H1 (cell line): ENCODE measurements at regions not wholly inside any gene's neighbourhood (a gene's known extent, or its start where the extent isn't known, plus 50 kb on each side); places are given as distances from the start of the nearest gene placed in this dataset.

Experiments used
- RAD21 ChIP-seq, 2 experiments: IDR thresholded peaks in 1 of 2; conservative IDR thresholded peaks in 1 of 2; 2 replicates each; pipeline ENCODE4 v1.6.1; 2011; ENCODE audit warnings: low read depth in 2 of 2, low read length in 2 of 2, improper control_type of control experiment in 1 of 2, inconsistent platforms in 1 of 2, mild to moderate bottlenecking in 1 of 2, moderate library complexity in 1 of 2
- TF ChIP-seq, protein P1 (sequence below): IDR thresholded peaks from 2 replicates; pipeline ENCODE4 v1.6.1; 2012; ENCODE audit warnings: inconsistent platforms
- TF ChIP-seq, protein P2 (sequence below), 3 experiments: IDR thresholded peaks; 1 replicate in 2 of 3; 2 replicates in 1 of 3; pipeline versions ENCODE4 v1.5.1 to v1.6.1; 2011; ENCODE audit warnings: low read length in 3 of 3, mild to moderate bottlenecking in 3 of 3, inconsistent platforms in 2 of 3, low read depth in 1 of 3, moderate library complexity in 1 of 3; ENCODE audit not compliant: insufficient read depth in 1 of 3; ENCODE audit errors: control extremely low read depth in 1 of 3

DNA sequence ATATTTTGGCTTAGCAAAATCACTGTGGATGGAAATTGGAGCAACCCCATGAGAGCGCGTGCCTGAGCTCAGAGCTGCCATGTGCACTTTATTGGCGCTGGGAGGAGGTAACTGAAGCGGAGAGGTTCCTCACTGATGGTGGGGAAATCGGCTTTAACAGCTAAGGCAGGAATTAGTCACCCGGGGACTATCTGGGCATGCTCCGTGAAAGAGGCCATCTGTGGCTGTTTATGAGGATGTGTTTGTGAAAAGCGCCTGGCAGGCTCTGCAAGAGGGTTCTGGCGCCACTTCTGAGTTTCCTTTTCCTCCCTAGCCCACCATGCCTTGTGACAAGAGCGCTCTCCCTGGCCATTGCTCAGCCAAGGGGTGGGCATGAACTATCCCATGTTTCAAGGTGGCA, 815.6 kb downstream of the UQCRFS1 start (continued):
- TF ChIP-seq, protein P1, sequence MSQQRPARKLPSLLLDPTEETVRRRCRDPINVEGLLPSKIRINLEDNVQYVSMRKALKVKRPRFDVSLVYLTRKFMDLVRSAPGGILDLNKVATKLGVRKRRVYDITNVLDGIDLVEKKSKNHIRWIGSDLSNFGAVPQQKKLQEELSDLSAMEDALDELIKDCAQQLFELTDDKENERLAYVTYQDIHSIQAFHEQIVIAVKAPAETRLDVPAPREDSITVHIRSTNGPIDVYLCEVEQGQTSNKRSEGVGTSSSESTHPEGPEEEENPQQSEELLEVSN: no peak
- TF ChIP-seq, protein P2, sequence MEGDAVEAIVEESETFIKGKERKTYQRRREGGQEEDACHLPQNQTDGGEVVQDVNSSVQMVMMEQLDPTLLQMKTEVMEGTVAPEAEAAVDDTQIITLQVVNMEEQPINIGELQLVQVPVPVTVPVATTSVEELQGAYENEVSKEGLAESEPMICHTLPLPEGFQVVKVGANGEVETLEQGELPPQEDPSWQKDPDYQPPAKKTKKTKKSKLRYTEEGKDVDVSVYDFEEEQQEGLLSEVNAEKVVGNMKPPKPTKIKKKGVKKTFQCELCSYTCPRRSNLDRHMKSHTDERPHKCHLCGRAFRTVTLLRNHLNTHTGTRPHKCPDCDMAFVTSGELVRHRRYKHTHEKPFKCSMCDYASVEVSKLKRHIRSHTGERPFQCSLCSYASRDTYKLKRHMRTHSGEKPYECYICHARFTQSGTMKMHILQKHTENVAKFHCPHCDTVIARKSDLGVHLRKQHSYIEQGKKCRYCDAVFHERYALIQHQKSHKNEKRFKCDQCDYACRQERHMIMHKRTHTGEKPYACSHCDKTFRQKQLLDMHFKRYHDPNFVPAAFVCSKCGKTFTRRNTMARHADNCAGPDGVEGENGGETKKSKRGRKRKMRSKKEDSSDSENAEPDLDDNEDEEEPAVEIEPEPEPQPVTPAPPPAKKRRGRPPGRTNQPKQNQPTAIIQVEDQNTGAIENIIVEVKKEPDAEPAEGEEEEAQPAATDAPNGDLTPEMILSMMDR (IDR thresholded peaks at IDR 0.05; ENCODE audit: control extremely low read depth in 1 of 3, insufficient read depth in 1 of 3, low read depth in 1 of 3, low read length in 3 of 3): no peak
- no peak for TF ChIP-seq RAD21 (IDR thresholded peaks at IDR 0.05 in 1 of 2, conservative IDR thresholded peaks at IDR 0.05 in 1 of 2; ENCODE audit: low read depth in 2 of 2, low read length in 2 of 2)
